Lower leg skin (tissue), 4 donors: ENCODE measurements at regions not wholly inside any gene's neighbourhood (a gene's known extent, or its start where the extent isn't known, plus 50 kb on each side); places are given as distances from the start of the nearest gene placed in this dataset.

ENCODE experiments used
- DNase-seq, 2 donors: peaks; one replicate each; pipeline ENCODE4 v3.0.0-alpha.2; 2019; ENCODE audit warnings: low spot score in 2 of 2
- H3K4me3 ChIP-seq: fragments of 200-600 bp; sonication (generic); 2 replicates; pipeline ENCODE4 v1.5.1; 2017; ENCODE audit warnings: mild to moderate bottlenecking, low read depth; ENCODE audit not compliant: poor library complexity, severe bottlenecking
- CTCF ChIP-seq, 3 donors: fragments of 450-650 bp; IDR thresholded peaks; one replicate each; pipeline ENCODE4 v1.5.1; 2016; ENCODE audit warnings: antibody characterized with exemption in 3 of 3, mild to moderate bottlenecking in 3 of 3, moderate library complexity in 2 of 3
- POLR2A ChIP-seq, 2 donors: fragments of 450-650 bp; IDR thresholded peaks; one replicate each; pipeline ENCODE4 v1.6.1; 2016 to 2017; ENCODE audit warnings: antibody characterized with exemption in 2 of 2, mild to moderate bottlenecking in 1 of 2, moderate library complexity in 1 of 2
- WGBS, 2 donors: methylation state at CpG; one replicate each; pipeline ENCODE4 v1.1.5; 2018; 5-methylcytosine and 5-hydroxymethylcytosine counted together
- intact Hi-C: fragments of 100-400 bp; cut with DNase I; formaldehyde crosslinking; loops from one replicate; pipeline ENCODE4 v1.15.0; 2023; ENCODE audit warnings: low total_unique reads

GRCh38 chr7:41188163-41189130 lies 514.4 kb downstream of the INHBA start:
- WGBS, 2 donors = 62 to 64% methylated on average over 8 of the region's 8 CpGs
- TF ChIP-seq CTCF (IDR thresholded peaks at IDR 0.05) = no peak

GRCh38 chr7:41187322-41187721 lies 515.6 kb downstream of the INHBA start:
- no peak for DNase-seq
- intact Hi-C loops = no loop called here
- no peak overlapping the region for H3K4me3 ChIP-seq
- 59 to 72% methylated on average over 4 of the region's 4 CpGs for WGBS, 2 donors
- TF ChIP-seq POLR2A (IDR thresholded peaks at IDR 0.05) (no peak), CTCF (IDR thresholded peaks at IDR 0.05) (no peak)

More at GRCh38 chr7:41188163-41189130, 514.4 kb downstream of the INHBA start:
- intact Hi-C loops = no loop called here
- DNase-seq = no peak
- no peak overlapping the region for H3K4me3 ChIP-seq

GRCh38 chr7:41185851-41186250 lies 517.0 kb downstream of the INHBA start:
- no peak overlapping the region for H3K4me3 ChIP-seq
- no peak for TF ChIP-seq POLR2A (IDR thresholded peaks at IDR 0.05)
- TF ChIP-seq CTCF (IDR thresholded peaks at IDR 0.05) = no peak
- 61 to 67% methylated on average over 3 of the region's 3 CpGs for WGBS, 2 donors
- DNase-seq = no peak
- intact Hi-C loops = no loop called here

DNA sequence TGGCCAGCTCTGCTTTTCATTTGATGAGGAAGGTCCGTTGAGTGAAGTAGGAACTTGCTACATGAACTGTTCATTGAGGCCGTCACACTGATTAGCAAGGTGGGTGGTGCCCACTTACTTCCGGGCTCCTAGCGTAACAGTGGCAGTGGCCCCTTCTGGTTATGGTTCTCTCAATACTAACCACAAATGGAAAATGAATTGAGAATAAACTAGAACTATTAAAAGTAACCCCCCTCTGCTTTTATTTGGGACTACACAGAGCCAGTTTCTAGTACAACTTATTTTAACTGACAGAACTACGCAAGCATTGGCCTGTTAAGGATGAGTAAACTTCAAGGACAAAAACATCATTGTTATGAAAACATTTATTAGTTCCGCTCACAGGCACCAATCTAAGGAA lies 519.1 kb downstream of the INHBA start:
- TF ChIP-seq POLR2A (IDR thresholded peaks at IDR 0.05) (no peak), CTCF (IDR thresholded peaks at IDR 0.05) (no peak)
- WGBS, 2 donors = 86 to 94% methylated on average over 6 of the region's 6 CpGs
- intact Hi-C loops = no loop called here

DNA sequence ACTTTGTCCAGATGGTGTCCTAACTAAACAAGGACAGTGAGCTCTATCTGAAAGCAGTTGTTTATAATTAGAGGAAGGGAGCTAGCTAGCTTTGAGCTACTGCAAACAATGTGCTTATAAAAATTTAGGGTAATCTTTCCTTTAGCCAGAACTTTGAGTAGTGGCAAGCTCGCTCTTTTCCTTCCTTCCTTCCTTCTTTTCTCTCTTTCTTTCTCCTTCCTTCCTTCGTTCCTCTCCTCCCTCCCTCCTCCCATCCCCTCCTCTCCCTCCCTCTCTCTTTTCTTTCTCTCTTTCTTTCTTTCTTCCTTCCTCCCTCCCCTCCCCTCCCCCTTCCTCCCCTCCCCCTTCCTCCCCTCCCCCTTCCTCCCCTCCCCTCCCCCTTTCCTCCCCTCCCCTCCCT lies 520.1 kb downstream of the INHBA start:
- DNase-seq = no peak
- intact Hi-C loops = no loop called here
- TF ChIP-seq CTCF (IDR thresholded peaks at IDR 0.05) (no peak), POLR2A (IDR thresholded peaks at IDR 0.05) (no peak)
- WGBS, 2 donors = 90 to 96% methylated on average over 2 of the region's 2 CpGs
- no peak overlapping the region for H3K4me3 ChIP-seq

More for the DNA sequence above, 519.1 kb downstream of the INHBA start:
- no peak for DNase-seq
- no peak overlapping the region for H3K4me3 ChIP-seq
